Neuronal stem cell (in vitro differentiated cells): ENCODE measurements at regions not wholly inside any gene's neighbourhood (a gene's known extent, or its start where the extent isn't known, plus 50 kb on each side); places are given as distances from the start of the nearest gene placed in this dataset.

Source experiments
- DNase-seq: peaks from one replicate; pipeline ENCODE4 v3.0.0-alpha.2; 2013; ENCODE audit warnings: low spot score
- H2AFZ ChIP-seq: one replicate; pipeline ENCODE4 v1.6.1; 2013; ENCODE audit warnings: mild to moderate bottlenecking, low read length, inconsistent platforms
- H2AK5ac ChIP-seq: 2 replicates; pipeline ENCODE4 v1.6.1; 2013; ENCODE audit warnings: low read depth, mild to moderate bottlenecking, inconsistent platforms, low read length, moderate library complexity, mixed read lengths
- H2BK120ac ChIP-seq: 2 replicates; pipeline ENCODE4 v1.6.1; 2013; ENCODE audit warnings: low read depth, mild to moderate bottlenecking, inconsistent platforms, low read length, moderate library complexity, mixed read lengths
- H2BK12ac ChIP-seq: one replicate; pipeline ENCODE4 v1.6.1; 2013; ENCODE audit warnings: low read length, inconsistent platforms
- H2BK15ac ChIP-seq: 2 replicates; pipeline ENCODE4 v1.6.1; 2013; ENCODE audit warnings: mild to moderate bottlenecking, low read length, inconsistent platforms, mixed read lengths
- H2BK5ac ChIP-seq: one replicate; pipeline ENCODE4 v1.6.1; 2013; ENCODE audit warnings: inconsistent platforms, mild to moderate bottlenecking, low read length, moderate library complexity
- H3K14ac ChIP-seq: one replicate; pipeline ENCODE4 v1.6.1; 2013; ENCODE audit warnings: low read length, inconsistent platforms
- H3K18ac ChIP-seq: 2 replicates; pipeline ENCODE4 v1.6.1; 2013; ENCODE audit warnings: low read length, inconsistent platforms
- H3K23ac ChIP-seq: 2 replicates; pipeline ENCODE4 v1.6.1; 2013; ENCODE audit warnings: low read depth, mild to moderate bottlenecking, mixed read lengths, low read length, inconsistent platforms; ENCODE audit not compliant: poor library complexity
- H3K27ac ChIP-seq: replicated peaks from 3 replicates; pipeline ENCODE4 v1.5.1; 2013; ENCODE audit warnings: low read length, inconsistent platforms
- H3K27me3 ChIP-seq, 3 experiments: 2 replicates each; pipeline ENCODE4 v1.6.1; 2013; ENCODE audit warnings: low read length in 3 of 3, mild to moderate bottlenecking in 2 of 3, inconsistent platforms in 1 of 3, low read depth in 1 of 3, mixed read lengths in 1 of 3, moderate library complexity in 1 of 3; ENCODE audit not compliant: control insufficient read depth in 3 of 3, insufficient read depth in 3 of 3
- H3K36me3 ChIP-seq, 2 donors: replicated peaks in 1 of 2; 2 replicates each; pipeline ENCODE4 v1.6.1; 2013; ENCODE audit warnings: low read length in 2 of 2; ENCODE audit not compliant: control insufficient read depth in 2 of 2, insufficient read depth in 2 of 2
- H3K4ac ChIP-seq: 2 replicates; pipeline ENCODE4 v1.6.1; 2013; ENCODE audit warnings: inconsistent platforms, mild to moderate bottlenecking, low read length, moderate library complexity
- H3K4me1 ChIP-seq, 2 donors: 1 replicate in 1 of 2; 2 replicates in 1 of 2; pipeline ENCODE4 v1.6.1; 2013; ENCODE audit warnings: low read length in 2 of 2, low read depth in 1 of 2; ENCODE audit not compliant: control insufficient read depth in 2 of 2, insufficient read depth in 1 of 2
- H3K4me2 ChIP-seq: one replicate; pipeline ENCODE4 v1.6.1; 2013; ENCODE audit warnings: mild to moderate bottlenecking, low read length, inconsistent platforms; ENCODE audit not compliant: insufficient read depth, poor library complexity, severe bottlenecking
- H3K4me3 ChIP-seq, 2 donors: 2 replicates each; pipeline ENCODE4 v1.5.1; 2013; ENCODE audit warnings: low read length in 2 of 2, mild to moderate bottlenecking in 2 of 2, inconsistent platforms in 1 of 2, moderate library complexity in 1 of 2
- H3K79me1 ChIP-seq: one replicate; pipeline ENCODE4 v1.6.1; 2013; ENCODE audit warnings: low read depth, mild to moderate bottlenecking, inconsistent platforms, low read length, moderate library complexity
- H3K9ac ChIP-seq: one replicate; pipeline ENCODE4 v1.6.1; 2013; ENCODE audit warnings: mild to moderate bottlenecking, low read depth, low read length, inconsistent platforms; ENCODE audit not compliant: poor library complexity
- H3K9me3 ChIP-seq, 2 donors: replicated peaks in 1 of 2; 2 replicates each; pipeline versions ENCODE3 to v1.6.1; 2013; ENCODE audit warnings: low read length in 2 of 2, mild to moderate bottlenecking in 2 of 2, inconsistent platforms in 1 of 2, low read depth in 1 of 2, mixed read lengths in 1 of 2, moderate library complexity in 1 of 2; ENCODE audit not compliant: control insufficient read depth in 2 of 2, insufficient read depth in 1 of 2
- H4K8ac ChIP-seq: one replicate; pipeline ENCODE4 v1.6.1; 2013; ENCODE audit warnings: low read depth, mild to moderate bottlenecking, inconsistent platforms, low read length, moderate library complexity
- H4K91ac ChIP-seq: one replicate; pipeline ENCODE4 v1.6.1; 2013; ENCODE audit warnings: low read length, low read depth, mild to moderate bottlenecking, inconsistent platforms; ENCODE audit not compliant: poor library complexity
- WGBS, 2 donors: extraction: QIAGEN DNeasy Blood & Tissue Kit; methylation state at CpG; one replicate each; pipeline ENCODE4 v1.1.7; 2013; ENCODE audit warnings: missing lambda C conversion rate in 2 of 2, mixed read lengths in 1 of 2; ENCODE audit not compliant: insufficient read length in 2 of 2, insufficient replicate concordance in 1 of 2; ENCODE audit errors: extremely low coverage in 2 of 2; 5-methylcytosine and 5-hydroxymethylcytosine counted together

DNA sequence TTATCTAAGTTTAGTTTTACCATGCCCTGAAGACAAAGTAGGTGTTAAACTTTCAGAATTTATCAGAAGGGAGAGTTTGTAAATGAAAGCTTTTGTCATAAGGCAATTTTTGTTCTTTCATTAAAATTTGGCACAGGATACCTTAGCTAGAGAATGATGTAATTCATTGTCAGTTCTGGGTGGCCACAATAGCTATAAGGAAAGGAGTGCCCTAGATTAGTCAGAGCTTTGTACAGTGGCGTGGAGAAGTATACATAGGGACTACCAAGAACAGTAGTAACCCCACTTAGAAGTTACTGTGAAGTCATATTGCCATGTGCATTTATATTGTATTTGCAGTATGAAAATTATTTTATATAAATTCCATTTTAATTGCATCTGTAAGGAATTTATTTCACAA, 126.3 kb upstream of the CARD18 start:
- no peaks in the 10 kb centered on the region for H3K36me3 ChIP-seq
- no peaks in the 10 kb centered on the region for H3K79me1 ChIP-seq
- H3K4me2 ChIP-seq: no peak overlapping the region
- no peak overlapping the region for H3K4ac ChIP-seq
- no peak overlapping the region for H3K14ac ChIP-seq
- no peak overlapping the region for H2BK15ac ChIP-seq
- DNase-seq: no peak
- no peak overlapping the region for H2BK5ac ChIP-seq
- H3K9ac ChIP-seq: no peak overlapping the region
- H3K27ac ChIP-seq: no peak overlapping the region
- H3K4me3 ChIP-seq: no peak overlapping the region
- no peak overlapping the region for H3K23ac ChIP-seq
- WGBS, 2 donors: no CpG with 5 or more reads among the region's 1 CpG
- no peak overlapping the region for H2BK120ac ChIP-seq
- no peaks in the 10 kb centered on the region for H3K4me1 ChIP-seq
- H2AK5ac ChIP-seq: no peak overlapping the region
- H2AFZ ChIP-seq: no peak overlapping the region
- no peak overlapping the region for H4K91ac ChIP-seq
- H3K9me3 ChIP-seq: no peaks in the 10 kb centered on the region
- no peak overlapping the region for H4K8ac ChIP-seq
- H3K27me3 ChIP-seq: no peaks in the 10 kb centered on the region
- no peak overlapping the region for H3K18ac ChIP-seq
- H2BK12ac ChIP-seq: no peak overlapping the region

DNA sequence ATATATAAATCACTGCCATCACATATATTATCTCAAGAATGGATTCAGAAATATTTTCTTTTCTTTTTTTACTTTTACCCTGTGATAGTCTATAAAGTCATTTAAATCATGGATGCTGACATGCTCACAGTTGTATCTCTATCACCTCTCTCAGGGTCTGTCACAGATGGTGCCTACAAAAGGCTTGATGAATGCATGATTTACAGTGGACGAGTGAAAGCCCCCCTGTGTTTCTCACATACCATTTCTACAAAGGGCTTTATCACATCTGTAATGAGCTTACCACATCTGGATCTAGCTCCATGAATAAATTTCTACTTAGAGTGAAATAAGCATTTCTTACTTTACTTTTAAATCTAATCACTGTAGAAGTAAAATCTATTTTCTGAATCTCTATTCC, 121.4 kb upstream of the CARD18 start:
- Histone ChIP-seq H3K4ac (no peak overlapping the region), H2BK120ac (no peak overlapping the region), H3K4me1 (no peaks in the 10 kb centered on the region), H3K4me3 (no peak overlapping the region), H3K14ac (no peak overlapping the region), H2AFZ (no peak overlapping the region), H3K27ac (no peak overlapping the region), H2BK15ac (no peak overlapping the region), H2BK5ac (no peak overlapping the region), H2AK5ac (no peak overlapping the region), H3K4me2 (no peak overlapping the region), H3K23ac (no peak overlapping the region), H4K91ac (no peak overlapping the region), H4K8ac (no peak overlapping the region), H3K36me3 (no peaks in the 10 kb centered on the region), H3K18ac (no peak overlapping the region), H3K9ac (no peak overlapping the region), H2BK12ac (no peak overlapping the region), H3K79me1 (no peaks in the 10 kb centered on the region), H3K9me3 (no peaks in the 10 kb centered on the region), H3K27me3 (no peaks in the 10 kb centered on the region)
- no CpG with 5 or more reads among the region's 1 CpG for WGBS, 2 donors
- DNase-seq: no peak

DNA sequence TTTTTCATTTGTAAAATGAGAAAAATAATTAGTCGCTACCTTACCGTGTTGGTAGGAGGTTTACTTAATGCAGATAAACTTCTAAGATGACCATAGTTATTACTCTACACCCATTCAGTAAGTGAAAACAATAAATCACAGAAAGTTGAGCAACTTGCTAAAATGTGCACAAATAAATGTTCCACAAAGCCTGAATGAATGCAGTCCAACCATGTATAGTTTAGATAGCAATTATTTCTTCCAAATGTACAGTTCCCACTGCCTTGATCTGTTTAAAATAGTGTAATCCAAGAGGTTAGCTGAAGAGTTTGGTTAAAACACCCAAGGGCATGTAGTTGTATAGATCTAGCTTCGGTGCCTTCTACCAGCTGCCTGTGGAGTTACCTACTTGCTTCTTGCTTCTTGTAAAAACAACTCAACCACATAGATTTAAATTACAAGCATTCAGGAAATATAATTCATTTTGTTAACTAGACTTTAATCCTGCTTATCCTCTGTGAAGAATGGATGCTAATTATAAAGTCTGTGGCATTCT, 106.3 kb upstream of the CARD18 start:
- Histone ChIP-seq H3K4me2 (no peak overlapping the region), H2BK15ac (no peak overlapping the region), H2AFZ (no peak overlapping the region), H2BK12ac (no peak overlapping the region), H2BK5ac (no peak overlapping the region), H3K9ac (no peak overlapping the region), H3K9me3 (no peaks in the 10 kb centered on the region), H3K14ac (no peak overlapping the region), H4K91ac (no peak overlapping the region), H3K36me3 (no peaks in the 10 kb centered on the region), H3K23ac (no peak overlapping the region), H3K4ac (no peak overlapping the region), H2BK120ac (no peak overlapping the region), H3K4me3 (no peak overlapping the region), H3K79me1 (no peaks in the 10 kb centered on the region), H3K4me1 (no peaks in the 10 kb centered on the region), H3K27ac (no peak overlapping the region), H4K8ac (no peak overlapping the region), H2AK5ac (no peak overlapping the region), H3K18ac (no peak overlapping the region), H3K27me3 (no peaks in the 10 kb centered on the region)
- WGBS, 2 donors: no CpG with 5 or more reads among the region's 3 CpGs
- no peak for DNase-seq

- Histone ChIP-seq H3K4ac (no peak overlapping the region), H3K9me3 (no peaks in the 10 kb centered on the region)
Measured at GRCh38 chr11:105244160-105244825, 104.7 kb upstream of the CARD18 start.

More at GRCh38 chr11:105244160-105244825, 104.7 kb upstream of the CARD18 start:
- H3K79me1 ChIP-seq: no peaks in the 10 kb centered on the region
- H3K36me3 ChIP-seq: no peaks in the 10 kb centered on the region
- no peak overlapping the region for H3K27ac ChIP-seq
- no peaks in the 10 kb centered on the region for H3K4me1 ChIP-seq
- no peak overlapping the region for H2BK12ac ChIP-seq
- peaks cover 0 to 1% (median 0%) of the 10 kb centered on the region in 3 experiments for H3K27me3 ChIP-seq
- no peak overlapping the region for H3K9ac ChIP-seq
- no peak overlapping the region for H3K18ac ChIP-seq
- H2AFZ ChIP-seq: no peak overlapping the region
- H2AK5ac ChIP-seq: no peak overlapping the region
- no peak overlapping the region for H3K4me3 ChIP-seq
- no peak overlapping the region for H3K23ac ChIP-seq
- no peak overlapping the region for H4K91ac ChIP-seq
- no peak for DNase-seq
- no peak overlapping the region for H2BK5ac ChIP-seq
- H3K4me2 ChIP-seq: no peak overlapping the region
- H2BK15ac ChIP-seq: no peak overlapping the region
- H4K8ac ChIP-seq: no peak overlapping the region
- H3K14ac ChIP-seq: no peak overlapping the region
- WGBS, 2 donors: no CpG with 5 or more reads among the region's 4 CpGs
- no peak overlapping the region for H2BK120ac ChIP-seq
